ENCODE measurements at regions not wholly inside any gene's neighbourhood (a gene's known extent, or its start where the extent isn't known, plus 50 kb on each side); places are given as distances from the start of the nearest gene placed in this dataset.

DNA sequence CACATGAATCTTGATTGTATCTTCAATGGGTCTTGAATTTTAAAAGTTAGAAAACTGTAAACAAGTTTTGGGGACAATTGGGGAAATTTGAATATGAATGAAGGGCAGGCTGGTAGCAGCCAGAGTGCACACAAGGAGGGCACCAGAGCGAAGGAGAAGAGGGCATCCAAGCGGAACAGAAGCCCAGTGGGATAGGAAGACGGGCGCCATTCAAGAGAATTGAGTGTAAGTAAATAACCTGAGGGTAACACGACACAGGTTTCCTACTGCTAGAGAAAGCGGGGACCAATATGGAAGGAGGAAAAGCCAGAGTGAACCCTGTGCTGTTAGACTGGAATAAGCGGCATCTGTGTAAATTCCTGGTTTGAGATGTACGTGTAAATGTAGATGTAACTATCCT, 115.1 kb upstream of the CCL2 start:
- no peak for DNase-seq (ENCODE audit: low spot score)

DNA sequence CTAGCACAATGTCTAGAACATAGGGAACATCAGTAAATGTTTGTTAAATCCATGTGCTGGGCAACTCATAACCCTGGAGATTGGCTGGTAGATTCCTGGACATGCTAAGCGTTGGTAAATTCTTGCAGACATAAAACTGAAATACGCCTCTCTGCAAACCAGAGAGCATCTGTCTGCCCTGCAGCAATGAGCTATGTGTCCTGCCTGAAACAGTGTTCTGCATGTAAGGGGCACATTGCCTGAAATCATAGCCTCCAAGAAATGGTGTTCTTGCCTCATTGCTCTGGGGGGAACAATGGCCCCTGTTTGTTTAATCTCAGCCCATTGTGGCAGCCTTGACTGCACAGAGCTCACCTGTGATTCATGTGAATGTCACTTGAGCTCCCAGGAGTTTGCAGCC, 113.5 kb upstream of the CCL2 start:
- no peak for DNase-seq (ENCODE audit: low spot score)

DNA sequence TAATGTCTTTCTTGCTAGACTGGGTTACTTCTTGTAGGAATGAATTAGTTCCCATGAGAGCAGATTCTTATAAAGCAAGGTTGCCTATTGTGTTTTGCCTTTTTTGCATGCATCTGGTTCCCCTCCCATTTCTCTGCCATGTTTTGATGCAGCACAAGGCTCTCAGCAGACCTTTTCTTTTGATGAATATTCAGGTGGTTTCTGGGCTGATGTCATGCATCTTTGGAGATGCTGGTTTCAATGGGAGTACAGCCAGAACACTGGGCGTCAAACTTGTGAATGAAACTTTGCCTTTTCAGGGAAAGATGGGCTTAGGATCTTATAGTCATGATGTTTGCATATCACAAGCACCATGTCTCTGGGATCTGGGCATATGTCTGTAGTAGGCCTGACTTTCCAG, 111.7 kb upstream of the CCL2 start:
- DNase-seq (ENCODE audit: low spot score): no peak

DNA sequence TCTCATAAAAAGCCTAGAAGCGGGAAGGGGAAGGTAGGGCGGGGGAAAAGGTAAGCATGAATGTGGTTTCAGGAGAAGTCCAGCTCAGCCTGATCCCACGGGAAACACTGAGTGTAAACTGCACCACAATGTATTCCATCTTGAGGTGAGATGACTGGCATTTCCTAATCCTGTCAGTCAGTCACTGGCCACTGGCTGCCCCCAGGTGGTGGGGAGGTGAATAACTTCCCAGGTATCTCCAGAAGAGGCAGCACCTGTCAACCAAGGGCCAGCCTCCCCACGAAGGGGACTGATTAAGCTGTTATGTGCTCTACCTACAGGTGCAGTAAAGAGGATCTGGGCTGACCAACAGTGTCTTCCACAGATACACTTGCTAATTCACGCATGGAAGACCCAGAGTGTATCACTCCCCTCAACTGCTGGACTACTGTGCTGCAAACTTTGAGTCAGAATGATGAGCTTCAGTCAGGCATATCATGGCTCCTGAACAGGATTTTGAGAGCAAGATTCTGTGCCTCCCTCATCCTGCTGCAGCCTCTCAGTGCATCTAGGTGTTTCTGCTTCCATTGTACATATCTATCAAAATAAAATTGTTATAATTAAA, 108.5 kb upstream of the CCL2 start:
- peak; percentile 86 for DNase-seq (ENCODE audit: low spot score)

DNA sequence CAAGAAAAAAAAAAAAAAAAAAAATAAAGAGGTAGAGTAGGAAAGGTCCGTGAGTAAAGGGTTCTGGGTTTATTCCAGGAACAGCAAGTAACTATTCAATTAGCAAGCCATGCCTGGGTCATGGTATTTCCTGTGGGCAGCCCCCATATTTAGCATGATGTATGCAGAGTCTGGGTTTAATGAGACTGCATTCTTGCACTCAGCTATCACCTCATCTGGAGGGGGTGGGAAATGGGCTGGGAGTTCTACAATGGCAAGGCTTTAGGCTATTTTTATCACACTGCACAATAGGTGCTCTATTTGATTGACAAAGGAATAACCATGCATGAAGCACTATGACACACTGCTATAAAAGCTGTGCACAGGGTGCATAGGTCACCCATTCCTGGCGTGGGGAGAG, 104.0 kb upstream of the CCL2 start:
- no peak for DNase-seq (ENCODE audit: low spot score)

DNA sequence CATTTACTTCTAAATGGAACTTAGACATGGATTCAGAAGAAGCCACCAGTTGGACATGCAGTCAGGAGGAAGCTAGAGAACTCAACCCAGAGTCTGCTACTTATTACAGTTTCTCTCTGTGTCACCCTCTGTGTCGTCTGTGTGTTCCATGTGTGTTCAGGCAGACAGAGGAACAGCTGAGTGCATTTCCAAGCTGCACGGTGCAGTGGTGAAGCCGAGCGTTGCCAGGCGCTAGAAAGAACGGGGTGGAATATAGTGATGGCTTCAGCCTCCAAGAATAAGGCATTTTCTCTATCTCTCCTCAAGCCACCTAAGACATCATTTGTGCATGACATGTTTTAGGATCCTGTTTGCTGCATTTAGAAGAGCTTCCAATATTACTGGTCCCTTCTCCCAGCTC, 101.1 kb upstream of the CCL2 start:
- DNase-seq (ENCODE audit: low spot score): no peak

DNA sequence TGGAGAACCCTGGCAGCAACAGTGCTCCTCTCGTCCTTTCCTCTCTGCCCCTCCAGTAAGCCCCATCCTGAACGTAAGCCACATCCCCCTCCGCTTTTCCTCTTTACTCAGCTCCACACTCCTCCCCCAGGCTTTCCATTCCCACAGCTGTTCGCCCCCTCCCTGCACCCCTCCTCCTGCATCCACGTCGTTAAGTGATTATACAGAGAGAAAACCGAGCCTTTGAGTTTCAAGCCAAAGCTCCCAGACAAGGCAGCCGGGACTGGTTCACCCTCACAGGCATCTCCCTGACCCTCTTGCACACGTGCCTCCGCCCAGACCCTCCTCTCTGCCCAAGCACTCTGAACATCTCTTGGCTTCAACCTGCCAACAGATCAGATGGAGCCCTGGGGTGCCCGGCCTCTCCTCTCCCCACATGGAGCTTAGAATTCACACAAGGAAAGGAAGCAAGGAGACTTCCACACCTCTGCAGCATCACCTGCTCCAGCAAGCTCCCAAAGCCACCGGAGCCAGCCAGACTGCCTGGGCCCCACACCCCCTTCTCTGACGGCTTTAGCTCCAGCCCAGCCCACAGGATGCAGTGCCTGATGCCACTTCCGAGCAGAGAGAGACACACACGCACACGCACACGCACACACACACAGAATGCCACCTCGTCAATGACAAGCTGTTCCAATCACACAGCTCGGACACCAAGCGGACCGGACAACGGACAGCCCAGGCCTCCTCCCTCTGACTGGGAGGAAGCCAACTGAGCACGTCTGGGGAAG, 99.9 kb upstream of the CCL2 start:
- no peak for DNase-seq (ENCODE audit: low spot score)

DNA sequence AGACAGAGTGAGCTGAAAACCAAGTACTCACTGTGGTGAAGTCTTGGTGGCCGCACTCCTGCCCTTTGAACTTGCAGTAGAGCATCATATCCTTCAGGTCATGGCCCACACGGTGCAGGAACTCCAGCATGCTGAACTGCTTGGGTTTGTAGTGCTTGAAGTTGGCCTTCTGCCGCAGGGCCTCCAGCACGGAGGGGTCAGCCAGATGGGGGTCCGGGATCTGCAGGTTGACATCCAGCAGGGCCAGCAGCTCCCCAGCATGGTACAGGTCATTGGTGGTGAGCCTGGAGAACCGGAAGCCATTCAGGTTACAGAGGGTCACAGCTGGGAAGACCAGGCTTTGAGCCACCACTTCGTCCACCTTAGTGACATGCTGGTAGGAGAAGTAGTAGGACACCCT, 99.1 kb upstream of the CCL2 start:
- no peak for DNase-seq (ENCODE audit: low spot score)

DNA sequence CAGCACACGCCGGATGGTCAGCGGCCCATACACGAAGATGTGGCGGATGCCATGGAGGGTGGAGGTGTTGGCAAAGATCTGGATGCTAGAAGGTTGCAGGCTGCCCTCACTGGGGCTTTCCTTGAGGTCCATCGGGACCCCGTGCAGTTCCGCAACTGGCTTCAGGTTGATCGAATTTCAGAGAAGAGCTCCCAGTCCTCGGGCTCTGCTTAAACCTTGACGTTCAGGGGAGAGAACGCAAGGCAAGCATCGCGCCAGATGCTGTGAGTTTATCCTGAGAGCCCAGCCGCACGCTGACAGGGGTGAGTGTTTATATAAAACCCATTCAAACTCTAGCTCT, 98.7 kb upstream of the CCL2 start:
- no peak for DNase-seq (ENCODE audit: low spot score)

DNA sequence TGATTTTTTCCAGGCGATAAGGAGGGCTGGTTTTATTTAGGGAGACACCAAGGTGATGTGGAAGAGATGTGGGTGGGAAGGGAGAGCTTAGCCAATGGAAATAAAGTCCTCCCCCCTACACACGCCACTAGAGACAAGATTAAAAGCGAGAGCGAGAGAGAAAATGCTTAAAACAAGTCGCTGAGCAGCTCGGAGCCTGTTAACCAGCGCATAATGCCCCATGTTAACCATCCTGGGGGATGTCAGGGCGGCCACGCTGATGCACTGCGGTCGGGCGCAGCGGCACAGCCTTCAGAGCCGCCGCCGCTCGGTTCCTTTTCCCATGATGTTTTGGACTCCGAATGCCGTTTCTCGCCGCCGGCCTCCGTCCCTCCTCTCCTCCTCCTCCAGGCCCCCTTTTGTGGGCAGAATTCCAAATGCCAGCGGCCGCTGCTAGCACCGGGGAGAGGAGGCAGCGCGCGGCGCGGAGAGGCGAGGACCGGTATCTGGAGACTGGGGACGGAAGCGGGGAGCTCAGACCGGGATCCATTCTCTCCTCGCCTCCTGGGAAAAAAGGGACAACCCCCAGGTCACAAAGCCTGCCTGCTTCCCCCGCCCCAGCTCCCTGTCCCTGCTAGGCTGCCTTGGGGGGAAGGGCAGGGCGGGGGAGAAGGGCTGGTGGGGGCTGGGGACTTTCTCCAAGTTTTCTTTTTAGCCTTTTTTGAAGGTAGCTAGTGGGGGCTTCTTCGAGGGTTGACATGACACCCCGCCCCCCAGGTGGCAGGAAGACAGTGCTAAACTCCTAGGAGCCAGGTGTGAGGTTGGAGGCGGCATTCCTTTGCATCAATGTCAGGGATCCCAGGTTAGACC, 98.1 kb upstream of the CCL2 start:
- no peak for DNase-seq (ENCODE audit: low spot score)

DNA sequence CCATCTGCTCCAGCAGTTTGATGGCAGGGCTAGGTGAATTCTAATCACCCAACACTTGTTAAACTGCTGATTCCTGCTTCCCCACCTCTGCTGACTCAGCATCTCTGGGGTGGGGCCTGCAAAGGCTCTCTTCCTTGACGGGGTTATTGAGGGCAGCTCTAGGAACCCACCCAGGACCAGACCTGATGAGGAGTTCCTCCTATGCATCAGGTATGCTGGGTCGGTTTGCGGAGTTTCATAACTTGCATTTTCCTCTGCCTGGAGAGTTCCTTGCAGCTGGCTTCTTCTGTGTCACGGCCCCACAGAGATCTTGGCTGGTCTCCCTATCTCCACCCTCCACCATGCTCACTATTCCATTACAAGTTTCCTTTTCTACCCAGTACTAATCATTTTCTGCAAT, 93.4 kb upstream of the CCL2 start:
- no peak for DNase-seq (ENCODE audit: low spot score)

DNA sequence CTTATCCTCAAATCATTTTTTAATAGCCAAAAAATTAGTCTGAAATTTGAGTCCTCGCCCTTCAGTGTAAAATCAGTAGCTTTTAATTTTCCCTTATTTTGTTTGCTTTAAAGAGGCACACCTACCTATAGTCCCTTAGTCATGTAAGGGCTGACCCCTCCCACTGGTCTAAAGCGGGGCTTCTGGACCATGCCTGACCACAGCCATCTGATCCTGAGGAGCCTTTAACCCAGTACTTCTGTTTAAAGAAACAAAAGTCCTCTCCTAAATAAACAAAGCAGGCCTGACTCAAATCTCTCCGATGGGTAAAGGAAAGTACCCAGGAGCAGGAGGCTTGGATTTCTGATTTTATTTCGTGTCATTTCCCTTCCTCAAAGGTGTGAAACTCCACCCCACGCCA, 92.0 kb upstream of the CCL2 start:
- DNase-seq (ENCODE audit: low spot score): no peak

DNA sequence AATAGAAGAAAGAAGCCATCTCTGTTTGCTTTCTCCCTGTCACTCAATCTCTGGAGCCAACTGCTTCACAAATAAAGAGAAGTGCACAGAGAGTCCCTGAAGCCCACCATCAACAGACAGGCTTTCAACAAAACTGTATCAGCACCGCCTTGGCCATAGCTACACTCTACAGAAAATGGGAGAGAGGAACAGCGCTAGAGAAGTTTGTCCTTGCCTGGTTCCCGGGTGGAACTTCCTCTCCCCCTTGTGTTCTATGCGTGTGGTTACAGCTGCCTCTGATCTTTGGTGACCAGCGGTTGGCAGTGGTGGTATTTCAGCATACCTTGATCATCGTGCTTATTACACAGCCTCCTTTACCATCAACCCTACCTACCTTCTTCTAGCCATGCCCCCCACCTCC, 91.4 kb upstream of the CCL2 start:
- peak; percentile 60 for DNase-seq (ENCODE audit: low spot score)

DNA sequence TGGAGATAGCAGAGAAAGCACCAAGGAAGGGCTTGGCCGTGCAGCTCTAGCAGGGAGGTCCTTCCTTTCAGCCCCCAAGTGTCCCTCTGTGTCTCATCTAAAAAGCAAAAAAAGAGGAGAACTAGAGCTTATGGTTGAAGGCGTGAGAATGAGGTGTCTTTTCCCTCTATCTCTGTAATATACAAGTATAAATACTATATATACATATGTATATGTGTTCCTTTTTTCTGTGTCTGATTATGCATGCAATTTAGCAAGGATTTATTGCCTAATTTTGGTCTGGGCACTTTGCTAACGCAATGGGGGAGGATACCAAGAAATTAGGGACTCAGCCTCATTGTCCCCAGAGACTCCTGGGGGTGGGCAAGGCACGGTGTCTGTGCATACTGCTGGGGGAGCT, 90.2 kb upstream of the CCL2 start:
- no peak for DNase-seq (ENCODE audit: low spot score)

DNA sequence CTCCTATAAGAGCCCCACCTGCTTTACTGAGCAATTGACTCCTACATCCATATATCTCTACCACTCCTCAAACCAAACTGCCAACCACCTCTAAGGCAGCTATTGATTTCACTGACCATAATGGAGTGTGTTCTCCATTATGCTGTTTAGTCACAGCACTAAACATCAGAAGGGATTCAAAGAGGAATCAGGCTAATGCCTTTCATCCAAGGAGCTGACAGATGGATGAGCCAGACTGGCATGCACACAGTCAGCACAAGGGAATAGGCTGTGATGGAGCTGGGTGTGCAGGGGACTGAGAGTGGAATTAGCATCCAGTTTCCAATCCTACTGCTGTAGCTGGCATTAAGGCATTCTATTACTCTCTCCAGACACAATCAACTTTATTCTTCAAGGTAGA, 88.7 kb upstream of the CCL2 start:
- DNase-seq (ENCODE audit: low spot score): no peak

DNA sequence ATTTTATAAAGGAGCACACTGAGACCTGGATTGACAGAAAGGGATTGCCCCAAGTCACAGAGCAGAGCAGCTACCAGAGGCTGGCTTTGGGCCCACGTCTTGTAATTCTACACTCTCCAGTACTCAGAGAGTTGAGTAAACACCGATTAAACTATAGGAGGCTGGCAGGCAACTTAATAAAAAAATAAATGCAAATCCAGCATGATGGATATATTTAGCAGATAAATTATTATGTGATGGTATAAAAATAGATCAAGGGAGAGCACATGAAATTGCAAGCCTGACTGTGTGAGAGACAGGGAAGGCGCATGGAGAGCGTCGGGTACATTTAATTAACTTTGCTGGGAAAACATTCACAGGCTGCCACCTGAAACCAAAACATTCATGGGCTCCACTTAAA, 87.7 kb upstream of the CCL2 start:
- DNase-seq (ENCODE audit: low spot score): no peak

DNA sequence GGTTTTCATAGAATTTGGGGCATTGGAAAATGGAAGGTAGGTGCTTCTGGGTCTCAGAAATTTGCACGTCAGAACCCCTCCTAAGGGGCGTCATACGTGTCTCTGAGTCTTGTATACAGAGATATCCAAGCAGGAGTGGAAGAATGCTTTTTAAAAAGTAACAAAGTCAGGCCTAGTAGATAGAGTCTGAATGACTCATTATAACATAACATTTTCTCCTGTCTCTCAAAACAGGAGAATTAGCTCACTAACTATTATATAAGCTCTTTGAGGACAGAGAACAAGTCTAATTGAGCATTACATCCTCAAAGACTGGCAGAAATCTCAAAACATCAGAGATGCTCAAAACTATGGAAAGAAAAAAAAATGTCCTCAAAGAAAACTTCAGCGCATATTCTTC, 86.1 kb upstream of the CCL2 start:
- DNase-seq (ENCODE audit: low spot score): no peak

DNA sequence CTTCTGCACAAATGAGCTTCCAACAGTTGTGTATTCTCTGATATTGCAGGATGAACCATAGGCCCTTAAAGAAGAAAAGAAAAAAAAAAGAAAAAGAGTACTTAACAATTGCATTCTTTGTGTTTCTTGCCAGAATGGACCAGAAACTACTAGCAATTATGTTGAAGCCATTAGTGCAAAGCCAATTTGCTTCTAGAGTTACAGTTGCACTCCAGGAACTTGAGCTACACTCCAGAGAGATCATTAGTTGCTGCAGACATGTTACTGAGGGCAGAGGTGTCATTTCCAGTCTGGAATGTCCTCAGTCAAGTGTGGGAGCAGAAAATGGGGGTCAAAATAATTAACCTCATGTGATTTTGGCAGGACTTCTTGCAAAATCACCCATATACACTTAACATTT, 85.6 kb upstream of the CCL2 start:
- no peak for DNase-seq (ENCODE audit: low spot score)

DNA sequence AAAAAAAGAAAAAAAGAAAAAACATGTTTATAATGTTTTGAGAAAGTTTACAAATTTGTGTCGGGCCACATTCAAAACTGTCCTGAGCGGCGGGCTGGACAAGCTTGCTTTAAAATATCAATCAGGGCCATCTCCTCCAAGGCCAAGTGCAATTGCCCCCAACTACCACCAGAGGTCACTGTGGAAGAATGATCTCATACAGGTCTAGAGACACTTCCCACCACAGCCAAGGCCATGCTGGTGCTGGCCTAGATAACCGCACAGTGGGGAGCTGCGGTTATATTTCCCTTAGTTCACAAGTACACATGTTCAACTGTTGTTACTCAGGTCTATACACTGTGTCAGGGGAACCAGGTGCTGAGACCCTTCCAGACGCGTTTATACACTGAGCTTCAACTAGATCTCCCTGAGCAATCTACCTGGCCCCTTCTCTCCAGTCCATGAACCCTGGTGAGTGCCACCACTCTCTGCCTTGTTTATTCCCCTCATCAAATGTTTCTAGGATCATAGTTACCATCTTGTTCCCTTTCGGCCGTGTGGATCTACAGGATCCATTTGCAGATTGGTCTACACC, 83.8 kb upstream of the CCL2 start:
- DNase-seq (ENCODE audit: low spot score): peak; percentile 85

DNA sequence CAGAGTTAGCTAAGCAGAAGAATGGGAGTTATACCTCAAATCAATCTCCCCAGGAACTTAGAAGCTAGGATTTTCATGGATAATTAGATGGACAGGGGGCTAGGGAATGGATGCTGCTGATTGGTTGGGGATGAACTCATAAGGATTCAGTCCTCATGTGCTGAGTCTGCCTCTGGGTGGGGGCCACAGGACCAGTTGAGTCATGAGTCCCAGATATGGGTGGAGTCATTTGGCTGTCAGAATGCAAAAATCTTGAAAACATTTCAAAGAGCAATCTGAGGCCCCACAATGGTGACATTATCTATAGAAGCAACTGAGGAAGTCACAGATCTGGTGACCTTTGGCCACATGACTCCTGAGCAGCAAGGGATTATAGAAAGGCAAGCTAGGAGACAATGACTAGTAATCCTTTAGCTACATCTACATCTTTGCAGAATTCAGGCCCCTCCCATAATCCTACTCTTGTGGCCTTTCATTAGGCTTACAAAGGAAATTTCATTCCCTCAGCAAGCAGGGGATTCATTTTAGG, 82.6 kb upstream of the CCL2 start:
- no peak for DNase-seq (ENCODE audit: low spot score)

DNA sequence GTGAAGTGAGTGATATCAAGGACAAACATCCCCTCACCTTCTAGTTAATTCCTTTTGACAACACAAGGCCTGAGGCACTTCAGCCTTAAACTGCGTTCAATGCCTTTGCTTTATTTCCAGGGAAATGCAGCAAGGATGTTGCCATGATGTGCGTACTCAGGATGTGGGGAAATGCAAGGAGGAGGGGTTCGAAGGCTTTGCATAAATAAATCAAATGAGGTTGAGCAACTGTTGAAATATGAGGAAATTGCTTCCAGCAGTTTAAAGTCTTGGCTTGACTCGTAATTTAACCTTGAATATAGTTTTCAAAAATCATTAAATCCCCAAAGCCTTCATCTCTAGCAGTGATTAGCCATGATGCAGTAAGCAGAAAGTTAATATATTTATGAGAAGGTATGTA, 81.8 kb upstream of the CCL2 start:
- DNase-seq (ENCODE audit: low spot score): no peak

DNA sequence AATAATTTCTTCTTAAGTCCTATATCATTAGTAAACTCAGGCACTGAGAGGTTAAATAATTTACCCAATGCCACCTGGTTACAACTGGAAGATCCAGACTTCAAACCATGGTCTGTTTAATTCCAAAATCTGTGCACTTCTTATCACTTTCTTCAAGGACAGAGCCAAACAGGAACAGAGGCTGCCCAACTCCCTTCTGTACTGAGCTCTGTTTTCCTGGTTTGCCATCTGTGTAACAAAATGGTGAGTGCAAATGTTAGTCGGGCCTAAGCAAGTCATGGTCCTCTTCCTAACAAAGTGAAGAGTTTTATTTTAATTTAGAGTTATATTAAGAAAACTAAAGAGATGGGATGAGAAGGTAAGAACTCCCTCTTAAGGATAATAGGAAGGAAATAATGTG, 80.6 kb upstream of the CCL2 start:
- no peak for DNase-seq (ENCODE audit: low spot score)

DNA sequence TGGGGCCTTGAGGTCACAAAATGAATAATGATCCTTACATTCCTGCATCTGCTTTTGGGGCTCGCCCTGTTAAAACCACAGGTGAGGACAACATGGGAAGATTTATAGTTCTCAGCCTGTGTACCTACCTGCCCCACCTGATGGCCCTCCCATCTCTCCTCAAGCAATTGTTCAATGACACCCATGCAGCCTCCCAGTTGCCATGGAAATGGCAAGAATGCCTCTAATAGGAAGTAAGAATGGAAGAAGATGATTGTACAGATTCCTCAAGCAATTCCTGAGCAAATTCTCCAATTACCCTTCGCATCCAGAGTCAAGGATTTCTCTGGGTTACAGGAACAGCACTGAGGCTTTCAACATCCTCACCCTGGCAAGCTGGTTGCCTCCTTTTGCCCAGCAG, 78.6 kb upstream of the CCL2 start:
- no peak for DNase-seq (ENCODE audit: low spot score)

Data from D341Med (cell line).